ENCODE measurements at regions not wholly inside any gene's neighbourhood (a gene's known extent, or its start where the extent isn't known, plus 50 kb on each side); places are given as distances from the start of the nearest gene placed in this dataset.
"Not testable (repeated sequence)": the region's sequence is repeated elsewhere in the genome, so short reads cannot be mapped to it uniquely, and the experiment has no call there.

DNA sequence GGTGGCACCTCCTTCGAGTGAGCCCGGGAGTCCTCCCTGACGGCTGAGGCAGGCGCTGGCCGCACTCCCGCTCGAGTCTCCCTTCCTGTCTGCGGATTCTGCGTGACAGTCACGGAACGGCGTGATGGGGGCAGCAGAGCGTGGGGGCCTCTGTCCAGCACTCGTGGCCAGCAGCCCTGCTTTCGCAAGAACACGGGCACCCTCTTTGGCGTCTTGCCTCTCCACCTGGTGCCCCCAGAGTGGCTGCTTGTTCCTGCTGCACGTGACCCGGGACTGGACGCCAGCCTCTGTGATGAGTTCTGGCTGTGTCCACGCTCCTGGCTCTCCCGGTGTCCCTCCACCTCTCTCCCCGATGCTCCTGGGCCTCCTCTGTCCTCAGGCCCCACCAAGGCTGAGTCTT, 136.9 kb downstream of the TMEM121 start:
- TF ChIP-seq, protein P1, sequence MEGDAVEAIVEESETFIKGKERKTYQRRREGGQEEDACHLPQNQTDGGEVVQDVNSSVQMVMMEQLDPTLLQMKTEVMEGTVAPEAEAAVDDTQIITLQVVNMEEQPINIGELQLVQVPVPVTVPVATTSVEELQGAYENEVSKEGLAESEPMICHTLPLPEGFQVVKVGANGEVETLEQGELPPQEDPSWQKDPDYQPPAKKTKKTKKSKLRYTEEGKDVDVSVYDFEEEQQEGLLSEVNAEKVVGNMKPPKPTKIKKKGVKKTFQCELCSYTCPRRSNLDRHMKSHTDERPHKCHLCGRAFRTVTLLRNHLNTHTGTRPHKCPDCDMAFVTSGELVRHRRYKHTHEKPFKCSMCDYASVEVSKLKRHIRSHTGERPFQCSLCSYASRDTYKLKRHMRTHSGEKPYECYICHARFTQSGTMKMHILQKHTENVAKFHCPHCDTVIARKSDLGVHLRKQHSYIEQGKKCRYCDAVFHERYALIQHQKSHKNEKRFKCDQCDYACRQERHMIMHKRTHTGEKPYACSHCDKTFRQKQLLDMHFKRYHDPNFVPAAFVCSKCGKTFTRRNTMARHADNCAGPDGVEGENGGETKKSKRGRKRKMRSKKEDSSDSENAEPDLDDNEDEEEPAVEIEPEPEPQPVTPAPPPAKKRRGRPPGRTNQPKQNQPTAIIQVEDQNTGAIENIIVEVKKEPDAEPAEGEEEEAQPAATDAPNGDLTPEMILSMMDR (conservative IDR thresholded peaks at IDR 0.05 in 1 of 2, IDR thresholded peaks at IDR 0.05 in 1 of 2; ENCODE audit: low read depth in 1 of 2, low read length in 2 of 2): not testable (repeated sequence)
- TF ChIP-seq EZH2 (IDR thresholded peaks at IDR 0.05; ENCODE audit: low read length, missing control alignments): not testable (repeated sequence)
